GM12875 (cell line): ENCODE measurements at regions not wholly inside any gene's neighbourhood (a gene's known extent, or its start where the extent isn't known, plus 50 kb on each side); places are given as distances from the start of the nearest gene placed in this dataset.
"Not testable (repeated sequence)": the region's sequence is repeated elsewhere in the genome, so short reads cannot be mapped to it uniquely, and the experiment has no call there.

Experiments used
- H3K4me3 ChIP-seq: one replicate; pipeline ENCODE4 v1.5.1; 2011; ENCODE audit warnings: low read depth, low read length, control low read depth
- TF ChIP-seq, protein P1 (sequence below): IDR thresholded peaks from 2 replicates; pipeline ENCODE4 v1.5.1; 2011; ENCODE audit warnings: low read depth, mild to moderate bottlenecking, control low read depth, inconsistent platforms, low read length, moderate library complexity, borderline replicate concordance; ENCODE audit not compliant: insufficient read depth

DNA sequence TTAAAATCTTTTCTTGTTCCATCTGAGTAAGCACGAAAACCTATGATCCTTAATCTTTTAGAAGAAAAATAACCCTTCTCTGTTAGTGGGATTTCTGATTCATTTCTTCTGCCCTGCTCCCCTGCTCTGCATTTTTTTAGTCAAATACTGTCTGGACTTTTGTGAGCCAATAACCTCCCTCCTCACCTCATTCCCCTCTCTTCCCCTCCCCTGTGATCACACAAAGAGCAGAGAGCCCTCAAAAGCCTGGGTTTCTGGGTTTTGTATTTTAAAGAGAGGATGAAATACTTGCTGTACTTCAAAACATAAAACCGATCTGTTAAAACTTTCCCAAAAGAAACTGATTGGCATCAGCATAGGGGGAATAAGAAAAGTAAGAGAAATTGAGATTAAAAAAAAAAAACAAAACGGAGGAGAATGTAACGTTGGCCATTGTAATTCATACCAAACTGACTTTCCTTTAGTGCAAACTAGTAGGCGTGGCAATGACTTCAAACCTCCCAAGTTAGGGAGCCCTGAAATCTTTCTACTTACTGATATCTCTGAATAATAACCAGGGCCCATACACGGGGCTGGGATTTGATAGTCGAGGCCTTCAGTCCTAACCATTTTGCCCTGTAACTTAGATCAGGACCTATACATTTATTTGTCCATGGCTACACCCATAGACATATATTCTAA, 232.9 kb downstream of the TM9SF2 start:
- TF ChIP-seq, protein P1, sequence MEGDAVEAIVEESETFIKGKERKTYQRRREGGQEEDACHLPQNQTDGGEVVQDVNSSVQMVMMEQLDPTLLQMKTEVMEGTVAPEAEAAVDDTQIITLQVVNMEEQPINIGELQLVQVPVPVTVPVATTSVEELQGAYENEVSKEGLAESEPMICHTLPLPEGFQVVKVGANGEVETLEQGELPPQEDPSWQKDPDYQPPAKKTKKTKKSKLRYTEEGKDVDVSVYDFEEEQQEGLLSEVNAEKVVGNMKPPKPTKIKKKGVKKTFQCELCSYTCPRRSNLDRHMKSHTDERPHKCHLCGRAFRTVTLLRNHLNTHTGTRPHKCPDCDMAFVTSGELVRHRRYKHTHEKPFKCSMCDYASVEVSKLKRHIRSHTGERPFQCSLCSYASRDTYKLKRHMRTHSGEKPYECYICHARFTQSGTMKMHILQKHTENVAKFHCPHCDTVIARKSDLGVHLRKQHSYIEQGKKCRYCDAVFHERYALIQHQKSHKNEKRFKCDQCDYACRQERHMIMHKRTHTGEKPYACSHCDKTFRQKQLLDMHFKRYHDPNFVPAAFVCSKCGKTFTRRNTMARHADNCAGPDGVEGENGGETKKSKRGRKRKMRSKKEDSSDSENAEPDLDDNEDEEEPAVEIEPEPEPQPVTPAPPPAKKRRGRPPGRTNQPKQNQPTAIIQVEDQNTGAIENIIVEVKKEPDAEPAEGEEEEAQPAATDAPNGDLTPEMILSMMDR: no peak
- H3K4me3 ChIP-seq: no peak overlapping the region

DNA sequence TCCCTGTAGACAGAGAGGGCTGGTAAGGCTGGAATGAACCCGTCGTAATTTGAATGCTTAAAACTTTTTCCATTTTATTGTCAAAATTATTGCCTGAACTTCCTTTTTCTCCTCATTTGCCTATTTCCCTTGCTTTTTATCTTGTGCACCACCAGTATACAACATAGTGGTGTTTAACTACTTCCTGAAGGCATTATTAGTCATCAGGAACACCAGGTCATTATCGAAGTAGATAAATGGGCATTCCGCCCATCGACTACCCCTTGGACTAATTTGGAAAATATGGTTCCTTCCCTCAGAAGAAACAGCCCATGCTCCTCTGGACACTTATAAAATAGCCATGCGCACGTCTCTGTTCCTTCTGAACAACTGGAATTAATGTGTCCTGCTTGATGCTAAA, 232.1 kb downstream of the TM9SF2 start:
- no peak overlapping the region for H3K4me3 ChIP-seq
- TF ChIP-seq, protein P1: no peak

DNA sequence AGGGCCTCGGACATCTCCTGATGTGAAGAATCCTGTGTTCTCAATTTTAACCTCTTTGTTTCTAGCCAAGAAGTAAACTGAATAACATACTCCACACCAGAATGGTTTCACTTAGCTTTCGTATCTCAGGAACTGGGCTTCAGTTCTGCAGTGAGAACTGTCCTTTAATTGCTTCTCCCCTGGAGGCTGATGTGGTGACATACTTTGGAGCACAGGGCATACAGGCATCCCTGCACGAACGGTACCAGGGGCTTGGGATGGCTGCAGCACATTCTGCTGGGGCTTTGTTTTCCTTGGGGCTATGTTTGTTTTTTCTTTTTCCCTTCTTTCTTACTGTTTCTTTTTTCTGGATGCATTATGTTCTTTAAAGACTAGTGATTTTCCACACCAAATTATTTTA, 230.5 kb downstream of the TM9SF2 start:
- TF ChIP-seq, protein P1: no peak

DNA sequence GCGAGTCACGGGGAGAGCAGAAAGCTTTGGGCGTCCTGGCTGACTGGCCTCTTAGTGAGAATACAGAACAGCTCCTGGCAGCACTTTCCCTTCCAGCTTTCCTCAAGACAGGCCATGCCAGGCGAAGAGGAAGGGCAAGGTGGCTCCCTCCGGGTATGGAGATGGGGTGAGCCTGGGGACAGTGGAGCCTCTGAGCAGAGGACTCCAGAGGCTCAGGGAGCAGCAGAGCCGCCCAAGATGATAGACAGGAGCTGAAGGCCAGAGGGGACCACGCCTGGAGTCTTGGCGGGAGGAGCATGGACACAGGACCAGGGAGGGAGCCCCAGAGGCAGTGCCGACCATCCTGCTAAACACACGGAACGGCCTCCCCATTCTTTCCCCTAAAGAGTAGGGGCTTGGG, 229.1 kb downstream of the TM9SF2 start:
- TF ChIP-seq, protein P1: no peak
- H3K4me3 ChIP-seq: no peak overlapping the region

More for the DNA sequence above, 230.5 kb downstream of the TM9SF2 start:
- H3K4me3 ChIP-seq: no peak overlapping the region

DNA sequence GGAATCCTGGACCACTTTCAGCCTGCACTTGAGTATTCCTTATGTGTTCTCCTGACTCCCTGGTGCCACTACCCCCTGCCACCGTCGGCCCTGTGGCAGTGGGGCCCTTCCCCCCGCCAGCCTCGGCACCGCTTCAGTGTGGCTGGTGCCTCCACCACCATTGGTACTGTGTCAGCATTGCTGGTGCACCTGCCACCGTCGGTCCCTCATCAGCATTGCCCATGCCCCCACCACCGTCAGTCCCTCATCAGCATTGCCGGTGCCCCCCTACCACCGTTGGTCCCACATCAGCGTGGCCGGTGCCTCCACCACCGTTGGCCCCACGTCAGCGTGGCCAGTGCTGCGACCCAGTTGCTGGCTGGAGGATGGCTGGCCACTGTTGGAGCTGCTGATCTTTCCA, 228.5 kb downstream of the TM9SF2 start:
- TF ChIP-seq, protein P1: no peak
- H3K4me3 ChIP-seq: no peak overlapping the region

DNA sequence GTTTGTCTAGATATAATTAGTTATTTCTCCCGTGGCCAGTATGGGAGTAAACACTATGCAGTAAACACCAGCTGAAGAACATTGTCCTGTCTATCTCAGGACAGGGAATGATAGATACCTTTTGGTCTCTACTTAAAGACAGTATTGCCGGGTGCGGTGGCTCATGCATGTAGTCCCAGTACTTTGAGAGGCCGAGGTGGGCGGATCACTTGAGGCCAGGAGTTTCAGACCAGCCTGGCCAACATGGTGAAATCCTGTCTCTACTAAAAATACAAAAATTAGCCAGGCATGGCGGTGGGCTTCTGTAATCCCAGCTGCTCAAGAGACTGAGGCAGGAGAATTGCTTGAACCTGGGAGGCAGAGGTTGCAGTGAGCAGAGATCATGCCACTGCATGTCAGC, 226.4 kb downstream of the TM9SF2 start:
- not testable (repeated sequence) for H3K4me3 ChIP-seq

DNA sequence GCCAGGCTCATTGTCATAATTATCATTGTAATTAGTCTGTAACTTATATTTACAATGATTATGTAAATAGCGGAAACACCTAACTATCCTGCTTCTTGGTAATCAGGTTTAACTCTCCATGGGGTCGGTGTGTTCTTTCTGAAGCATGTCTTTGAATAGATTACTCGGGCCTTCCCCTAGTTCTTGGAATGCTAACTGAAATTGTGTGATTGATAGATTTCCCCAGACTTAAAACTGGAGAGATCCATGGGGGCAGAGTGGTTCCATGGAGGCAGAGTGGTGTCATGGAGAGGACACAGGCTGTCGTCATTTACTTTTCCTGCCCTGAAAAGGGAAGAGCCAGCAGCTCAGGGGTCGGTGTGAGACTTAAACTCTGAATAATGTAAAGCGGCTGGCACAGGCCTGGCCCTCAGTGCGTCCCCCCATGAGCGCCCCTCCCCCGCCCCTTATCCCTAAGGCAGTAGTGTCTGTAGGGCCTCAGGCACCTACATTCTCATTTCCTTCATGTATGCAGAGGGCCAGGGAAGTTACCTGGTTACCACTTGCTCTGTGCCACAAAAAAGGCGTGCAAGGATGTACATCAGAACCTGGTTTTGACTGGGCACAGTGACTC, 225.1 kb downstream of the TM9SF2 start:
- TF ChIP-seq, protein P1: no peak
- no peak overlapping the region for H3K4me3 ChIP-seq
